ENCODE measurements at regions not wholly inside any gene's neighbourhood (a gene's known extent, or its start where the extent isn't known, plus 50 kb on each side); places are given as distances from the start of the nearest gene placed in this dataset.
A peak's percentile ranks its signal among the peaks of the same experiment; 100 is the strongest.

GRCh38 chr12:46950094-46950493, 124.3 kb upstream of the SLC38A4 start:
- Mint-ChIP-seq H3K27ac (peak overlapping the region; percentile 64), H3K36me3 (ENCODE audit: low read depth) (no peaks in the 10 kb centered on the region), H3K9me3 (no peaks in the 10 kb centered on the region), H3K4me1 (ENCODE audit: low read depth) (peaks cover 86% of the 10 kb centered on the region), H3K4me3 (peak overlapping the region; percentile 20; the same call in 1 of the 2 replicates), H3K27me3 (ENCODE audit: insufficient read depth) (no peaks in the 10 kb centered on the region)
- peak; percentile 82 for DNase-seq
- TF ChIP-seq, protein P1, sequence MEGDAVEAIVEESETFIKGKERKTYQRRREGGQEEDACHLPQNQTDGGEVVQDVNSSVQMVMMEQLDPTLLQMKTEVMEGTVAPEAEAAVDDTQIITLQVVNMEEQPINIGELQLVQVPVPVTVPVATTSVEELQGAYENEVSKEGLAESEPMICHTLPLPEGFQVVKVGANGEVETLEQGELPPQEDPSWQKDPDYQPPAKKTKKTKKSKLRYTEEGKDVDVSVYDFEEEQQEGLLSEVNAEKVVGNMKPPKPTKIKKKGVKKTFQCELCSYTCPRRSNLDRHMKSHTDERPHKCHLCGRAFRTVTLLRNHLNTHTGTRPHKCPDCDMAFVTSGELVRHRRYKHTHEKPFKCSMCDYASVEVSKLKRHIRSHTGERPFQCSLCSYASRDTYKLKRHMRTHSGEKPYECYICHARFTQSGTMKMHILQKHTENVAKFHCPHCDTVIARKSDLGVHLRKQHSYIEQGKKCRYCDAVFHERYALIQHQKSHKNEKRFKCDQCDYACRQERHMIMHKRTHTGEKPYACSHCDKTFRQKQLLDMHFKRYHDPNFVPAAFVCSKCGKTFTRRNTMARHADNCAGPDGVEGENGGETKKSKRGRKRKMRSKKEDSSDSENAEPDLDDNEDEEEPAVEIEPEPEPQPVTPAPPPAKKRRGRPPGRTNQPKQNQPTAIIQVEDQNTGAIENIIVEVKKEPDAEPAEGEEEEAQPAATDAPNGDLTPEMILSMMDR (IDR thresholded peaks at IDR 0.05) = no peak

GRCh38 chr12:46952880-46953483, 126.4 kb upstream of the PCED1B start:
- Mint-ChIP-seq H3K9me3 (no peaks in the 10 kb centered on the region), H3K36me3 (ENCODE audit: low read depth) (peaks cover 8% of the 10 kb centered on the region; the same call in 1 of the 2 replicates), H3K27ac (peak overlapping the region; percentile 4; the same call in 1 of the 2 replicates), H3K4me3 (no peak overlapping the region), H3K27me3 (ENCODE audit: insufficient read depth) (no peaks in the 10 kb centered on the region), H3K4me1 (ENCODE audit: low read depth) (peaks cover 86% of the 10 kb centered on the region)
- TF ChIP-seq, protein P1 (IDR thresholded peaks at IDR 0.05) = no peak
- no peak for DNase-seq

GRCh38 chr12:46956451-46957035, 122.9 kb upstream of the PCED1B start:
- TF ChIP-seq, protein P1 (IDR thresholded peaks at IDR 0.05) = no peak
- H3K36me3 Mint-ChIP-seq (ENCODE audit: low read depth) = peaks cover 8% of the 10 kb centered on the region; the same call in 1 of the 2 replicates
- no peaks in the 10 kb centered on the region for H3K9me3 Mint-ChIP-seq
- peak; percentile 22 for DNase-seq
- H3K4me3 Mint-ChIP-seq = peak overlapping the region; percentile 62
- no peaks in the 10 kb centered on the region for H3K27me3 Mint-ChIP-seq (ENCODE audit: insufficient read depth)
- H3K4me1 Mint-ChIP-seq (ENCODE audit: low read depth) = peaks cover 88% of the 10 kb centered on the region
- peak overlapping the region; percentile 86 for H3K27ac Mint-ChIP-seq

- no peak for DNase-seq
- H3K9me3 Mint-ChIP-seq = no peaks in the 10 kb centered on the region
- peak overlapping the region; percentile 6; the same call in 1 of the 2 replicates for H3K4me3 Mint-ChIP-seq
- TF ChIP-seq, protein P1 (IDR thresholded peaks at IDR 0.05) = no peak
- no peaks in the 10 kb centered on the region for H3K27me3 Mint-ChIP-seq (ENCODE audit: insufficient read depth)
- peaks cover 93% of the 10 kb centered on the region for H3K4me1 Mint-ChIP-seq (ENCODE audit: low read depth)
- H3K27ac Mint-ChIP-seq = peak overlapping the region; percentile 37
- peaks cover 8% of the 10 kb centered on the region; the same call in 1 of the 2 replicates for H3K36me3 Mint-ChIP-seq (ENCODE audit: low read depth)
These were observed 121.4 kb upstream of the PCED1B start for GRCh38 chr12:46958053-46958452.

GRCh38 chr12:46958599-46959290, 120.7 kb upstream of the PCED1B start:
- no peak overlapping the region; the same call in 1 of the 2 replicates for H3K4me3 Mint-ChIP-seq
- H3K9me3 Mint-ChIP-seq = no peaks in the 10 kb centered on the region
- H3K36me3 Mint-ChIP-seq (ENCODE audit: low read depth) = peaks cover 8% of the 10 kb centered on the region; the same call in 1 of the 2 replicates
- DNase-seq = no peak
- TF ChIP-seq, protein P1 (IDR thresholded peaks at IDR 0.05) = no peak
- H3K4me1 Mint-ChIP-seq (ENCODE audit: low read depth) = peaks cover 93% of the 10 kb centered on the region
- peak overlapping the region; percentile 37 for H3K27ac Mint-ChIP-seq
- H3K27me3 Mint-ChIP-seq (ENCODE audit: insufficient read depth) = no peaks in the 10 kb centered on the region

Measured in HFFc6 (cell line).